ENCODE measurements at regions not wholly inside any gene's neighbourhood (a gene's known extent, or its start where the extent isn't known, plus 50 kb on each side); places are given as distances from the start of the nearest gene placed in this dataset.

DNA sequence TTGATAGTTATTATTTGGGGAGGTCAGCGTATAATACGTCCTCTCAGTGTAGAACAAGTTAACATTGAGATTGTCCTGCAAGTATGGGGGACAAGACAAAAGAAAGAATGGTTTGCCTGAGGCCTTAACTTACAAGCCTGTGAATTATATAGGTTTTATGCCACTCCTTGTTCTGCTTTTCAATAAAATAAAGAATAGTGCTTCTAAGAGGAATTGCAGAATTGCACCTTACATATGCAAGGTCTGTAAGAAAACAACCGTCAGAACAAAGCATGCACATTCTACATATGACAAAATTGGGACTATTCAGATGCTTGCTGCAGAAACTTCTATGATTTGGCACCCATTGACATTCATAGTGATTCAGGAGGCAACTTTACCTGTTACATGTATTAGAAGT, 785.0 kb downstream of the NR4A2 start:
- no peak for TF ChIP-seq CTCF (IDR thresholded peaks at IDR 0.05)
- no peak for TF ChIP-seq POLR2A (IDR thresholded peaks at IDR 0.05)

Data from right lobe of liver (tissue), 4 donors.